Heart right ventricle (tissue), 16 donors: ENCODE measurements at regions not wholly inside any gene's neighbourhood (a gene's known extent, or its start where the extent isn't known, plus 50 kb on each side); places are given as distances from the start of the nearest gene placed in this dataset.

Experiments
- ATAC-seq, 8 donors: fragments of 200-7000 bp; cut with Tn5 transposase; one replicate each; pipeline ENCODE4 v1.9.1; 2020; ENCODE audit warnings: mild to moderate bottlenecking in 8 of 8, moderate library complexity in 8 of 8, moderate number of reproducible peaks in 1 of 8
- DNase-seq, 2 donors: peaks; one replicate each; pipeline ENCODE4 v3.0.0-alpha.2; 2020
- H3K27ac ChIP-seq, 10 donors: fragments of 200-600 bp; sonication (generic) in 2 of 10; one replicate each; pipeline versions ENCODE4 v1.5.0 to v1.8.0; 2020 to 2022; ENCODE audit warnings: mild to moderate bottlenecking in 3 of 10
- H3K27me3 ChIP-seq, 7 donors: fragments of 200-600 bp; one replicate each; pipeline ENCODE4 v1.8.0; 2021 to 2022; ENCODE audit warnings: mild to moderate bottlenecking in 2 of 7
- H3K36me3 ChIP-seq, 9 donors: fragments of 200-600 bp; sonication (generic) in 1 of 9; one replicate each; pipeline versions ENCODE4 v1.5.0 to v1.8.0; 2020 to 2022; ENCODE audit warnings: mild to moderate bottlenecking in 2 of 9
- H3K4me1 ChIP-seq, 9 donors: fragments of 200-600 bp; sonication (generic) in 1 of 9; one replicate each; pipeline versions ENCODE4 v1.5.0 to v1.8.0; 2020 to 2022; ENCODE audit warnings: mild to moderate bottlenecking in 4 of 9
- H3K4me3 ChIP-seq, 10 donors: fragments of 200-600 bp; sonication (generic) in 2 of 10; one replicate each; pipeline versions ENCODE4 v1.5.0 to v1.8.0; 2020 to 2022; ENCODE audit warnings: mild to moderate bottlenecking in 7 of 10, moderate library complexity in 2 of 10
- H3K9me3 ChIP-seq, 11 donors: fragments of 200-600 bp in 10 of 11; sonication (generic) in 2 of 11; one replicate each; pipeline versions ENCODE4 v1.5.0 to v1.8.0; 2013 to 2022; ENCODE audit warnings: mild to moderate bottlenecking in 2 of 11, control low read depth in 1 of 11, moderate library complexity in 1 of 11
- WGBS, 2 donors: extraction: QIAGEN DNeasy Blood & Tissue Kit; methylation state at CpG; one replicate each; pipeline ENCODE4 v1.1.7; 2013; ENCODE audit warnings: inconsistent platforms in 1 of 2; 5-methylcytosine and 5-hydroxymethylcytosine counted together
- intact Hi-C, 10 donors: fragments of 100-400 bp; cut with DNase I; formaldehyde crosslinking; loops; one replicate each; pipeline versions ENCODE4 v1.11.1 to v1.14.2; 2022
- TF ChIP-seq, protein P1 (sequence below), 9 donors: fragments of 200-600 bp; sonication (generic) in 2 of 9; IDR thresholded peaks; one replicate each; pipeline versions ENCODE4 v1.5.0 to v1.8.0; 2021 to 2022; ENCODE audit warnings: antibody characterized with exemption in 9 of 9, mild to moderate bottlenecking in 5 of 9, moderate library complexity in 1 of 9
- donor health status: Arrhythmogenic right ventricular cardiomyopathy.
- donor health status: ischemic (EF 13 %, LVEDD 7.1; RV severe dilation, severe dysfunction).
- donor health status: healthy with polysubstance abuse.
- donor health status: DM: no; HTN: yes; CAD: no.
- donor health status: DM: no; HTN: no; CAD: no.
- donor health status: ischemic (EF 25% LVEDD 6.9; RV normal size, moderate dysfunction).
- donor health status: ischemic (EF 25% LVEDD 5.7; RV mildly dilated, moderate dysfunction).
- donor health status: healthy.
- donor health status: DM: yes; HTN: yes; CAD: no.
- donor health status: Ischemic cardiomyopathy.
- donor health status: ischemic (EF 35%, LVEDD 5.7; RV mildly dilated, moderate dysfunction).
- donor health status: nonischemic (EF 11% LVEDD 7.7; RV severe dilation, severe dysfunction).
- donor health status: DM: yes; HTN: yes; CAD: no.
- donor health status: PGD.
- donor health status: ischemic (EF 29% LVEDD 5.4; RV normal size, mild dysfunction).
- donor health status: nonischemic (EF 23%, LVEDD 6.1; RV moderate dilation, normal function).

DNA sequence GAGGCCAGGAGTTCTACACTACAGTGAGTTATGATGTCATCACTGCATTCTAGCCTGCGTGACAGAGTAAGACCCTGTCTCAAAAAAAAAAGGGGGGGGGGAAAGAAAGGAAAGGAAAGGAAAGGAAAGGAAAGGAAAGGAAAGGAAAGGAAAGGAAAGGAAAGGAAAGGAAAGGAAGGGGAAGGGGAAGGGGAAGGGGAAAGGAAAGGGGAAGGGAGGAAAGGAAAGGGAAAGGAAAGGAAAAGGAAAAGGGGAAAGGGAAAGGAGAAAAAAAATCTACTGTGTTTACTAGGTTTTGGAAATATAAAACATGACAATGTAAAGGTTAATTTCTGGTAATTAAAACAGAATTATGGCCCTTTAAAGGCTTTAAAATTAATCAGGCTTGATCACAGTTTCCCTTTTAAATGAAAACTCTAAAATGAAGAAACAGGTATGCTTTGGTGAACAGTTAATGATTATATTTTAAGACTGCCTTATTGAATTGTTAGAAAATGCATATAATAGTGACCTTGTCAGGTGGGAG, 131.9 kb upstream of the POU5F2 start:
- TF ChIP-seq, protein P1, sequence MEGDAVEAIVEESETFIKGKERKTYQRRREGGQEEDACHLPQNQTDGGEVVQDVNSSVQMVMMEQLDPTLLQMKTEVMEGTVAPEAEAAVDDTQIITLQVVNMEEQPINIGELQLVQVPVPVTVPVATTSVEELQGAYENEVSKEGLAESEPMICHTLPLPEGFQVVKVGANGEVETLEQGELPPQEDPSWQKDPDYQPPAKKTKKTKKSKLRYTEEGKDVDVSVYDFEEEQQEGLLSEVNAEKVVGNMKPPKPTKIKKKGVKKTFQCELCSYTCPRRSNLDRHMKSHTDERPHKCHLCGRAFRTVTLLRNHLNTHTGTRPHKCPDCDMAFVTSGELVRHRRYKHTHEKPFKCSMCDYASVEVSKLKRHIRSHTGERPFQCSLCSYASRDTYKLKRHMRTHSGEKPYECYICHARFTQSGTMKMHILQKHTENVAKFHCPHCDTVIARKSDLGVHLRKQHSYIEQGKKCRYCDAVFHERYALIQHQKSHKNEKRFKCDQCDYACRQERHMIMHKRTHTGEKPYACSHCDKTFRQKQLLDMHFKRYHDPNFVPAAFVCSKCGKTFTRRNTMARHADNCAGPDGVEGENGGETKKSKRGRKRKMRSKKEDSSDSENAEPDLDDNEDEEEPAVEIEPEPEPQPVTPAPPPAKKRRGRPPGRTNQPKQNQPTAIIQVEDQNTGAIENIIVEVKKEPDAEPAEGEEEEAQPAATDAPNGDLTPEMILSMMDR (IDR thresholded peaks at IDR 0.05) = no peak

GRCh38 chr5:93870649-93871048, 129.2 kb upstream of the POU5F2 start:
- intact Hi-C loops = no loop called here
- H3K27ac ChIP-seq = no peak overlapping the region
- no peak for DNase-seq
- H3K36me3 ChIP-seq = peaks cover 0 to 3% (median 0%) of the 10 kb centered on the region in 9 donors
- 75 to 84% methylated on average over 3 of the region's 3 CpGs for WGBS, 2 donors
- H3K4me3 ChIP-seq = no peak overlapping the region
- ATAC-seq = no peak
- TF ChIP-seq, protein P1 (IDR thresholded peaks at IDR 0.05) = no peak
- no peaks in the 10 kb centered on the region for H3K9me3 ChIP-seq
- no peaks in the 10 kb centered on the region for H3K4me1 ChIP-seq
- no peaks in the 10 kb centered on the region for H3K27me3 ChIP-seq

More for the DNA sequence above, 131.9 kb upstream of the POU5F2 start:
- WGBS, 2 donors = 94 to 100% methylated on average over 1 of the region's 1 CpG
- intact Hi-C loops = no loop called here
- no peaks in the 10 kb centered on the region for H3K27me3 ChIP-seq
- no peak for ATAC-seq
- DNase-seq = no peak
- H3K27ac ChIP-seq = no peak overlapping the region
- H3K4me3 ChIP-seq = no peak overlapping the region
- H3K9me3 ChIP-seq = no peaks in the 10 kb centered on the region
- no peaks in the 10 kb centered on the region for H3K4me1 ChIP-seq
- H3K36me3 ChIP-seq = peaks cover 0 to 3% (median 0%) of the 10 kb centered on the region in 9 donors

GRCh38 chr5:93868851-93869250, 127.5 kb upstream of the POU5F2 start:
- Histone ChIP-seq H3K4me1 (no peaks in the 10 kb centered on the region), H3K27ac (no peak overlapping the region), H3K36me3 (peaks cover 0 to 5% (median 0%) of the 10 kb centered on the region in 9 donors), H3K9me3 (no peaks in the 10 kb centered on the region), H3K27me3 (no peaks in the 10 kb centered on the region), H3K4me3 (no peak overlapping the region)
- no peak for DNase-seq
- TF ChIP-seq, protein P1 (IDR thresholded peaks at IDR 0.05) = no peak
- no peak for ATAC-seq
- 98% methylated on average over 6 of the region's 6 CpGs for WGBS, 2 donors
- intact Hi-C loops = no loop called here

- 74 to 75% methylated on average over 3 of the region's 3 CpGs for WGBS, 2 donors
- intact Hi-C loops = no loop called here
- Histone ChIP-seq H3K27ac (no peak overlapping the region), H3K27me3 (no peaks in the 10 kb centered on the region), H3K36me3 (no peaks in the 10 kb centered on the region), H3K9me3 (peaks cover 0 to 9% (median 0%) of the 10 kb centered on the region in 11 donors), H3K4me3 (no peak overlapping the region), H3K4me1 (peaks cover 0 to 4% (median 0%) of the 10 kb centered on the region in 9 donors)
- TF ChIP-seq, protein P1 (IDR thresholded peaks at IDR 0.05) = no peak
- DNase-seq (no peak), ATAC-seq (no peak)
These were observed 108.9 kb upstream of the POU5F2 start for GRCh38 chr5:93850311-93850710.
